ENCODE measurements at regions not wholly inside any gene's neighbourhood (a gene's known extent, or its start where the extent isn't known, plus 50 kb on each side); places are given as distances from the start of the nearest gene placed in this dataset.

- DNase-seq, result no peak
- H3K4me3 ChIP-seq, result no peak overlapping the region
- H3K4me1 ChIP-seq, result no peaks in the 10 kb centered on the region
- TF ChIP-seq POLR2A (IDR thresholded peaks at IDR 0.05), result no peak
- no peak for TF ChIP-seq EP300 (IDR thresholded peaks at IDR 0.05)
- no peak for TF ChIP-seq CTCF (IDR thresholded peaks at IDR 0.05)
- no peak for TF ChIP-seq POLR2AphosphoS5 (IDR thresholded peaks at IDR 0.05)
- H3K27me3 ChIP-seq, result no peaks in the 10 kb centered on the region
- intact Hi-C loops (cut with DNase I; ENCODE audit: low total_unique reads), result no loop called here
- H3K9me3 ChIP-seq, result no peaks in the 10 kb centered on the region
- no peak overlapping the region for H3K27ac ChIP-seq
- H3K36me3 ChIP-seq, result no peaks in the 10 kb centered on the region
- 75 to 82% (median 81%) methylated on average over 3 of the region's 3 CpGs for WGBS, 5 donors
These were observed 125.6 kb downstream of the TDRD15 start for GRCh38 chr2:21249367-21249766.

DNA sequence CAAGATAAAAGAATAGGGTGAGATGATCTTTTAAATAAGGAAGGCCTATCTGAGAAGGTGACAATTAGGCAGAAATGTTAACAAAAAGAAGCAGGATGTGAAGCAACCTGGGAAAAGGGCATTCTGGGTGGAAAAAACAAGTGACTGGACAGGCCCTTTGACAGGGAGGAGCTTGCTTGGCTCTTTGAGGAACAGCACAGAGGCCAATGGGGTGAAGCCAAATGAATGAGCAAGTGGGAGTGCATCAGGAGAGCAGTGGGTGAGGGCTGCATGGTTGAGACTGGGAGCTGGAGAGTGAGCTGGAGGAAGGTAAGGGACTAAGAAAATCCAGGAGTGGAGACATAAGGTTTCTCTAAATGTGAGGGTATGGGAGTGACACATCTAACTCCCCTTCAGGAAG, 126.9 kb downstream of the TDRD15 start:
- Histone ChIP-seq H3K27ac (no peak overlapping the region), H3K36me3 (no peaks in the 10 kb centered on the region), H3K9me3 (no peaks in the 10 kb centered on the region), H3K4me3 (no peak overlapping the region), H3K4me1 (no peaks in the 10 kb centered on the region), H3K27me3 (no peaks in the 10 kb centered on the region)
- TF ChIP-seq POLR2A (IDR thresholded peaks at IDR 0.05) (no peak), POLR2AphosphoS5 (IDR thresholded peaks at IDR 0.05) (no peak), CTCF (IDR thresholded peaks at IDR 0.05) (no peak), EP300 (IDR thresholded peaks at IDR 0.05) (no peak)
- intact Hi-C loops (cut with DNase I; ENCODE audit: low total_unique reads), result no loop called here
- DNase-seq, result no peak

DNA sequence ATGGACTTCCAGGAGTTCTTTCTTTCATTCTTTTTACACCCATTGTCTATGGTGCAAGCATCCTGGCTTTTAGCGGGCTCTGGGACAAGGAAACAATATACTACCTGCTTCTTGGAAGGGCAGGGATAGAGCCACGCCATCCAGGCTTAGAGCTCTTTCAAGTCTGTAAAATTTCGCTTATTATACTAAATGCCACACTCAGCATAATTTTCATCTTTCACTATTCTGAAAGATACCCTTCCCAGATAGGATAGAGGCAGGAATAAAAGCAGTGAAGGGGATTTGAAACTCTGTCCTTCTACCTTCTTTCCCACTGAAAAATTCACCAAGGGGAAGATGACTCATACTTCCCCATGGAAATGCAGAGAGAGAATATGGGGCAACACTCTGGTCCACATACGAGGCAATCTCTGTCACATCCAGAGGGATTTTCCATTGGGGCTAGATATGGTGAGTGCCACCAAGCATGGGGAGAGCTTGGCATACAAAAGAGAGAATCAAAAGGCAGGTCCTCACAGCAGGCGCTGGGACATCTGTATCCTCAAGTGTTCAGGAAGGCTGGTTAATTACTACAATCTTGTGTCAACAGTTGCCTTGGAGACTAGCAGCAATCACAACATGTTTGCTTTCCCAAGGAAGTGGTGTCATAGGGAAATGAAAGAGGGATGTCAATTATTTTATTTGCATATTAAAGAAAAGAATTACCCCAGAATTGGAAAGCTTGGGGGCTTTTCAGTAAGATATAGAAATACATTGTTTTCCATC, 127.6 kb downstream of the TDRD15 start:
- 56 to 68% (median 62%) methylated on average over 5 of the region's 5 CpGs for WGBS, 5 donors
- Histone ChIP-seq H3K36me3 (no peaks in the 10 kb centered on the region), H3K9me3 (no peaks in the 10 kb centered on the region), H3K4me3 (no peak overlapping the region), H3K27me3 (no peaks in the 10 kb centered on the region), H3K4me1 (no peaks in the 10 kb centered on the region), H3K27ac (no peak overlapping the region)
- intact Hi-C loops (cut with DNase I; ENCODE audit: low total_unique reads), result no loop called here
- DNase-seq, result peak in 1 of 2 donors; percentile 48
- no peak for TF ChIP-seq CTCF (IDR thresholded peaks at IDR 0.05)
- no peak for TF ChIP-seq POLR2AphosphoS5 (IDR thresholded peaks at IDR 0.05)
- TF ChIP-seq POLR2A (IDR thresholded peaks at IDR 0.05), result no peak
- no peak for TF ChIP-seq EP300 (IDR thresholded peaks at IDR 0.05)

- no peak for DNase-seq
- TF ChIP-seq POLR2A (IDR thresholded peaks at IDR 0.05) (no peak), POLR2AphosphoS5 (IDR thresholded peaks at IDR 0.05) (no peak), EP300 (IDR thresholded peaks at IDR 0.05) (no peak), CTCF (IDR thresholded peaks at IDR 0.05) (no peak)
- WGBS, 5 donors, result 80 to 88% (median 84%) methylated on average over 3 of the region's 3 CpGs
- Histone ChIP-seq H3K4me1 (no peaks in the 10 kb centered on the region), H3K9me3 (no peaks in the 10 kb centered on the region), H3K4me3 (no peak overlapping the region), H3K27ac (no peak overlapping the region), H3K27me3 (no peaks in the 10 kb centered on the region), H3K36me3 (no peaks in the 10 kb centered on the region)
- intact Hi-C loops (cut with DNase I; ENCODE audit: low total_unique reads), result no loop called here
These were observed 129.7 kb downstream of the TDRD15 start for GRCh38 chr2:21253311-21254027.
